Nephron (organoid): ENCODE measurements at regions not wholly inside any gene's neighbourhood (a gene's known extent, or its start where the extent isn't known, plus 50 kb on each side); places are given as distances from the start of the nearest gene placed in this dataset.
A peak's percentile ranks its signal among the peaks of the same experiment; 100 is the strongest.

Experiments used
- H3K27ac Mint-ChIP-seq, 3 experiments: 2 replicates each; pipeline ENCODE4 v1.8.0; 2020; ENCODE audit warnings: mixed read lengths in 3 of 3, mild to moderate bottlenecking in 2 of 3, moderate library complexity in 1 of 3
- H3K27me3 Mint-ChIP-seq: 2 replicates; pipeline ENCODE4 v1.8.0; 2021; ENCODE audit warnings: low read depth, mild to moderate bottlenecking, moderate library complexity, mixed read lengths
- H3K36me3 Mint-ChIP-seq: 2 replicates; pipeline ENCODE4 v1.8.0; 2020; ENCODE audit warnings: low read depth, mixed read lengths
- H3K4me1 Mint-ChIP-seq: 2 replicates; pipeline ENCODE4 v1.8.0; 2020; ENCODE audit warnings: mixed read lengths
- H3K4me3 Mint-ChIP-seq, 3 experiments: 2 replicates each; pipeline ENCODE4 v1.8.0; 2020; ENCODE audit warnings: mild to moderate bottlenecking in 3 of 3, mixed read lengths in 3 of 3, moderate library complexity in 2 of 3
- H3K9me3 Mint-ChIP-seq: 2 replicates; pipeline ENCODE4 v1.8.0; 2020; ENCODE audit warnings: mixed read lengths
- TF ChIP-seq, protein P1 (sequence below), 3 experiments: fragments of 200-600 bp; sonication (generic); IDR thresholded peaks; one replicate each; pipeline ENCODE4 v1.5.0; 2021; ENCODE audit warnings: antibody characterized with exemption in 3 of 3; ENCODE audit not compliant: unreplicated experiment in 3 of 3

- Mint-ChIP-seq H3K4me1 (peaks cover 44% of the 10 kb centered on the region), H3K9me3 (no peaks in the 10 kb centered on the region), H3K36me3 (peaks cover 3% of the 10 kb centered on the region), H3K27ac (peak overlapping the region; percentile 3 to 72 (median 50)), H3K4me3 (no peak overlapping the region), H3K27me3 (no peaks in the 10 kb centered on the region)
- TF ChIP-seq, protein P1, sequence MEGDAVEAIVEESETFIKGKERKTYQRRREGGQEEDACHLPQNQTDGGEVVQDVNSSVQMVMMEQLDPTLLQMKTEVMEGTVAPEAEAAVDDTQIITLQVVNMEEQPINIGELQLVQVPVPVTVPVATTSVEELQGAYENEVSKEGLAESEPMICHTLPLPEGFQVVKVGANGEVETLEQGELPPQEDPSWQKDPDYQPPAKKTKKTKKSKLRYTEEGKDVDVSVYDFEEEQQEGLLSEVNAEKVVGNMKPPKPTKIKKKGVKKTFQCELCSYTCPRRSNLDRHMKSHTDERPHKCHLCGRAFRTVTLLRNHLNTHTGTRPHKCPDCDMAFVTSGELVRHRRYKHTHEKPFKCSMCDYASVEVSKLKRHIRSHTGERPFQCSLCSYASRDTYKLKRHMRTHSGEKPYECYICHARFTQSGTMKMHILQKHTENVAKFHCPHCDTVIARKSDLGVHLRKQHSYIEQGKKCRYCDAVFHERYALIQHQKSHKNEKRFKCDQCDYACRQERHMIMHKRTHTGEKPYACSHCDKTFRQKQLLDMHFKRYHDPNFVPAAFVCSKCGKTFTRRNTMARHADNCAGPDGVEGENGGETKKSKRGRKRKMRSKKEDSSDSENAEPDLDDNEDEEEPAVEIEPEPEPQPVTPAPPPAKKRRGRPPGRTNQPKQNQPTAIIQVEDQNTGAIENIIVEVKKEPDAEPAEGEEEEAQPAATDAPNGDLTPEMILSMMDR (IDR thresholded peaks at IDR 0.05; ENCODE audit: unreplicated experiment in 3 of 3) = peak in 1 of 3 experiments; percentile 17
Measured at GRCh38 chr4:20354120-20354519, 102.4 kb downstream of the SLIT2 start.

DNA sequence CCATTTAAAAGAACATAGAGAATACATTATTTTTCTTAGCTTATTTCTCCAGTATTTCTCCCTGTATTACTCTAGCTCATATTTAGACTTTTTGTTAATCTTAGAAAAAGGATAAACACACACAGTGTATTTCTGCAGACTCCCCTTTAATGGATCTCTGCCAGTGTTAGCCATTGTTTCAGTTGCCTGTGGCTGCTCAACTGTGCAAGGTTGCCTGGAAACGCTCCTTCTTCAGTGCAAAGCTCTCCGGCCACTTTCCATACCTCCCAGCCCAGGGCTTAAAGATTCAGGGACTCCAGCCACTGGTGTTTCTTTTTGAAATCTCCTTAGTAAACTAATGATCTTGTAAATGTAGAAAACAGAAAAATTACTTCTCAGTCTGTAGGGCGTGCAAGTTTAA is 104.9 kb downstream of the SLIT2 start:
- Mint-ChIP-seq H3K36me3 (peaks cover 3% of the 10 kb centered on the region), H3K4me3 (peak overlapping the region; percentile 11 to 56 (median 26)), H3K4me1 (peaks cover 41% of the 10 kb centered on the region), H3K27ac (peak overlapping the region; percentile 80 to 92 (median 92)), H3K27me3 (no peaks in the 10 kb centered on the region), H3K9me3 (no peaks in the 10 kb centered on the region)
- TF ChIP-seq, protein P1 (IDR thresholded peaks at IDR 0.05; ENCODE audit: unreplicated experiment in 3 of 3) = no peak

DNA sequence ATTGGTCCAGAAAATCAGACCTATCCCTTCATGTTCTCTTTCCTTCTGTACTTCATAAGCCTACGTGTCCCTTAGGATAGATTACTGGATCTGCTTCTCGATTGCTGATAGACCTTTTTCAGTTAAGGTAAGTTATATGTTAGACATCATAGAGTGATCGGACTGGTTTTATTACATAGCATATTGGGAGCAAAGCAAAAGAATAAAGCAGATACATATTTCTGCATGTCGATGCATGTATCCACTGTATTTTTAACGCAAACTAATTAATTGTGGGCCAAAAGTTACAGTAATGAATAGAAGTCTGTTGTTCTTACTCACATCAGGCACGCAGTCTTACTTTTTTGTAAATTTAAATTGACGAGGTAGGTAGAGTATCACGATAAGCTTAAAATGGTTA is 106.4 kb downstream of the SLIT2 start:
- Mint-ChIP-seq H3K27ac (peak overlapping the region in 1 of 3 experiments; percentile 34), H3K9me3 (no peaks in the 10 kb centered on the region), H3K4me3 (no peak overlapping the region), H3K36me3 (peaks cover 3% of the 10 kb centered on the region), H3K27me3 (no peaks in the 10 kb centered on the region), H3K4me1 (peaks cover 29% of the 10 kb centered on the region)
- TF ChIP-seq, protein P1 (IDR thresholded peaks at IDR 0.05; ENCODE audit: unreplicated experiment in 3 of 3) = no peak

DNA sequence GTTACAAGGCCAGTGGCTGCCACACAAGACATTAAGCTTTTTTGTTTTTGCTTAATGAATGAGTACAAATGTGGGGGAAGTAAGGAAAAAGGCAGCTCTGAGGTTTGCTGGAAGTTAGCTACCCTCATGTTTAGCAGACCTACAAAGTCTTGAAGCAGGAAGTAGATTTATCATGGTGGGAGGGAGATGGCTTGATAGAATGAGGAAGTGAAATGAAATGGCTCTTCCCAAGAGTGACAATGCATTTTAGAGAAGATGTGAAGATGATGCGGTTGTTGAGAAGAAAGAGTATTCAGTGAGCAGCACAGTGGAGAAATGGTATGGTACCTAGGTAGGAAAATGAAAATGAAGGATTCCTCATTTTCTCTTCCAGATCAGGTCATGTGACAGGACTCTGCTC is 108.0 kb downstream of the SLIT2 start:
- TF ChIP-seq, protein P1 (IDR thresholded peaks at IDR 0.05; ENCODE audit: unreplicated experiment in 3 of 3) = no peak
- peaks cover 16% of the 10 kb centered on the region for H3K4me1 Mint-ChIP-seq
- H3K9me3 Mint-ChIP-seq = no peaks in the 10 kb centered on the region
- H3K27ac Mint-ChIP-seq = no peak overlapping the region
- H3K36me3 Mint-ChIP-seq = peaks cover 3% of the 10 kb centered on the region
- H3K27me3 Mint-ChIP-seq = no peaks in the 10 kb centered on the region
- no peak overlapping the region for H3K4me3 Mint-ChIP-seq

DNA sequence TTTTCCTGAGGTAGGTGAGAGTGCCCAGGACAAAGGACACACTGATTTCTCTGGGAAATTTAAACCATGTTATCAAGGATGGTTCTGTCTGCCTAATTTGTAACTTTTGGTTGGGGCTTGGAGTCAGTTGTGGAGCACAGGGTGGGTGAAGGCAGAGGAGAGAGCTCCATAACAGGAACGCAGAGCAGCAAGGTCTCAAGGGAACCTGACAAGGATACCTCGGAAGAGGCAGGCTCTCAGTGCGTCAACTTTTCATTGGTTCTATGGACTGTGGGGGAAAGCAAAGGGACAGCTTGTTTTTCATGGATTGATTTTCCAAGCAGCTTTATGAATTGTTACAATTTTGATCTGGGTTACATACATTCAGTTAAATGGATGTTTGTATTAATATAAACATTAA is 110.4 kb downstream of the SLIT2 start:
- Mint-ChIP-seq H3K36me3 (peaks cover 3% of the 10 kb centered on the region), H3K4me3 (no peak overlapping the region), H3K27ac (no peak overlapping the region), H3K9me3 (no peaks in the 10 kb centered on the region), H3K4me1 (no peaks in the 10 kb centered on the region), H3K27me3 (no peaks in the 10 kb centered on the region)
- TF ChIP-seq, protein P1 (IDR thresholded peaks at IDR 0.05; ENCODE audit: unreplicated experiment in 3 of 3) = no peak

GRCh38 chr4:20364969-20365368 is 113.3 kb downstream of the SLIT2 start:
- no peak overlapping the region for H3K4me3 Mint-ChIP-seq

More at GRCh38 chr4:20364969-20365368, 113.3 kb downstream of the SLIT2 start:
- no peaks in the 10 kb centered on the region for H3K9me3 Mint-ChIP-seq
- H3K4me1 Mint-ChIP-seq = peaks cover 13% of the 10 kb centered on the region
- peak overlapping the region in 1 of 3 experiments; percentile 1 for H3K27ac Mint-ChIP-seq
- TF ChIP-seq, protein P1 (IDR thresholded peaks at IDR 0.05; ENCODE audit: unreplicated experiment in 3 of 3) = no peak
- H3K27me3 Mint-ChIP-seq = no peaks in the 10 kb centered on the region
- H3K36me3 Mint-ChIP-seq = no peaks in the 10 kb centered on the region
